ENCODE measurements at regions not wholly inside any gene's neighbourhood (a gene's known extent, or its start where the extent isn't known, plus 50 kb on each side); places are given as distances from the start of the nearest gene placed in this dataset.

- no peak overlapping the region for H3K27ac ChIP-seq (ENCODE audit: low read depth, low read length)
- H3K27me3 Mint-ChIP-seq (ENCODE audit: insufficient read depth) = no peaks in the 10 kb centered on the region
- H3K4me1 Mint-ChIP-seq = no peaks in the 10 kb centered on the region
- 91 to 100% methylated on average over 2 to 3 of the region's 3 CpGs for WGBS, 2 experiments (ENCODE audit: insufficient coverage in 1 of 2, insufficient read length in 1 of 2)
- H3K9ac ChIP-seq (ENCODE audit: extremely low read depth, low read length, poor library complexity, severe bottlenecking) = no peak overlapping the region
- no peak for DNase-seq
- no peak for TF ChIP-seq CTCF (conservative IDR thresholded peaks at IDR 0.05)
- H3K36me3 Mint-ChIP-seq (ENCODE audit: low read depth) = no peaks in the 10 kb centered on the region
- no peaks in the 10 kb centered on the region for H3K27me3 ChIP-seq (ENCODE audit: control insufficient read depth, insufficient read depth, low read length, poor library complexity, severe bottlenecking)
- H3K36me3 ChIP-seq (ENCODE audit: control insufficient read depth, insufficient read depth, low read length) = no peaks in the 10 kb centered on the region
- H3K4me3 Mint-ChIP-seq = no peak overlapping the region
- no peak overlapping the region for H3K27ac Mint-ChIP-seq
- H3K4me1 ChIP-seq (ENCODE audit: control insufficient read depth, insufficient read depth, low read length) = no peaks in the 10 kb centered on the region
- H3K9me3 ChIP-seq (ENCODE audit: control insufficient read depth, low read length) = no peaks in the 10 kb centered on the region
- no peak overlapping the region for H3K4me3 ChIP-seq (ENCODE audit: low read length)
- no peaks in the 10 kb centered on the region for H3K9me3 Mint-ChIP-seq
These were observed 459.7 kb downstream of the MMUT start for GRCh38 chr6:49003348-49003747.

- DNase-seq = no peak
- no peaks in the 10 kb centered on the region for H3K36me3 Mint-ChIP-seq (ENCODE audit: low read depth)
- Histone ChIP-seq H3K4me1 (ENCODE audit: control insufficient read depth, insufficient read depth, low read length) (no peaks in the 10 kb centered on the region), H3K4me3 (ENCODE audit: low read length) (no peak overlapping the region), H3K27me3 (ENCODE audit: control insufficient read depth, insufficient read depth, low read length, poor library complexity, severe bottlenecking) (no peaks in the 10 kb centered on the region), H3K9ac (ENCODE audit: extremely low read depth, low read length, poor library complexity, severe bottlenecking) (no peak overlapping the region), H3K36me3 (ENCODE audit: control insufficient read depth, insufficient read depth, low read length) (no peaks in the 10 kb centered on the region), H3K9me3 (ENCODE audit: control insufficient read depth, low read length) (no peaks in the 10 kb centered on the region), H3K27ac (ENCODE audit: low read depth, low read length) (no peak overlapping the region)
- H3K27ac Mint-ChIP-seq = no peak overlapping the region
- H3K27me3 Mint-ChIP-seq (ENCODE audit: insufficient read depth) = no peaks in the 10 kb centered on the region
- no peak overlapping the region for H3K4me3 Mint-ChIP-seq
- no peaks in the 10 kb centered on the region for H3K9me3 Mint-ChIP-seq
- no peak for TF ChIP-seq CTCF (conservative IDR thresholded peaks at IDR 0.05)
- no peaks in the 10 kb centered on the region for H3K4me1 Mint-ChIP-seq
These were observed 461.1 kb downstream of the MMUT start for GRCh38 chr6:49001856-49002541.

GRCh38 chr6:48998574-48998973, 464.5 kb downstream of the MMUT start:
- no peaks in the 10 kb centered on the region for H3K9me3 Mint-ChIP-seq
- no peaks in the 10 kb centered on the region for H3K9me3 ChIP-seq (ENCODE audit: control insufficient read depth, low read length)
- H3K27me3 Mint-ChIP-seq (ENCODE audit: insufficient read depth) = no peaks in the 10 kb centered on the region
- no peaks in the 10 kb centered on the region for H3K36me3 ChIP-seq (ENCODE audit: control insufficient read depth, insufficient read depth, low read length)
- TF ChIP-seq CTCF (conservative IDR thresholded peaks at IDR 0.05) = no peak
- no peak overlapping the region for H3K27ac ChIP-seq (ENCODE audit: low read depth, low read length)
- H3K4me3 Mint-ChIP-seq = no peak overlapping the region
- H3K27me3 ChIP-seq (ENCODE audit: control insufficient read depth, insufficient read depth, low read length, poor library complexity, severe bottlenecking) = no peaks in the 10 kb centered on the region
- no peaks in the 10 kb centered on the region for H3K4me1 Mint-ChIP-seq
- H3K27ac Mint-ChIP-seq = no peak overlapping the region
- no peaks in the 10 kb centered on the region for H3K4me1 ChIP-seq (ENCODE audit: control insufficient read depth, insufficient read depth, low read length)
- no peak overlapping the region for H3K4me3 ChIP-seq (ENCODE audit: low read length)
- DNase-seq = no peak
- no peak overlapping the region for H3K9ac ChIP-seq (ENCODE audit: extremely low read depth, low read length, poor library complexity, severe bottlenecking)
- no peaks in the 10 kb centered on the region for H3K36me3 Mint-ChIP-seq (ENCODE audit: low read depth)

All from endodermal cell (in vitro differentiated cells).